NCI-H1694 (cell line): ENCODE measurements at regions not wholly inside any gene's neighbourhood (a gene's known extent, or its start where the extent isn't known, plus 50 kb on each side); places are given as distances from the start of the nearest gene placed in this dataset.
"Not testable (repeated sequence)": the region's sequence is repeated elsewhere in the genome, so short reads cannot be mapped to it uniquely, and the experiment has no call there.

Source experiments
- DNase-seq: peaks from one replicate; lab custom pipeline; 2025; lab: John Stamatoyannopoulos, UW

- no peak for DNase-seq
Observed at GRCh38 chr3:181533811-181534210, 177.9 kb upstream of the SOX2 start.

GRCh38 chr3:181530584-181530983 lies 181.1 kb upstream of the SOX2 start:
- DNase-seq: no peak

GRCh38 chr3:181521831-181522230 lies 189.9 kb upstream of the SOX2 start:
- DNase-seq: no peak

- no peak for DNase-seq
Observed at GRCh38 chr3:181518222-181518621, 193.5 kb upstream of the SOX2 start.

GRCh38 chr3:181512787-181513186 lies 198.9 kb upstream of the SOX2 start:
- no peak for DNase-seq

- DNase-seq: no peak
Observed at GRCh38 chr3:181510500-181510899, 201.2 kb upstream of the SOX2 start.

- no peak for DNase-seq
Observed at GRCh38 chr3:181497358-181497757, 214.4 kb upstream of the SOX2 start.

- DNase-seq: no peak
Observed at GRCh38 chr3:181493423-181493822, 218.3 kb upstream of the SOX2 start.

- no peak for DNase-seq
Observed at GRCh38 chr3:181488536-181488935, 223.2 kb upstream of the SOX2 start.

GRCh38 chr3:181487236-181487978 lies 224.3 kb upstream of the SOX2 start:
- DNase-seq: no peak

GRCh38 chr3:181486141-181486885 lies 225.4 kb upstream of the SOX2 start:
- DNase-seq: no peak

- no peak for DNase-seq
Observed at GRCh38 chr3:181484026-181484425, 227.7 kb upstream of the SOX2 start.

- not testable (repeated sequence) for DNase-seq
Observed at GRCh38 chr3:181475146-181475545, 236.6 kb upstream of the SOX2 start.

- DNase-seq: no peak
Observed at GRCh38 chr3:181470349-181470748, 241.4 kb upstream of the SOX2 start.

- DNase-seq: no peak
Observed at GRCh38 chr3:181464033-181464694, 247.6 kb upstream of the SOX2 start.

- DNase-seq: no peak
Observed at GRCh38 chr3:181461381-181461780, 250.3 kb upstream of the SOX2 start.

- no peak for DNase-seq
Observed at GRCh38 chr3:181459516-181459915, 252.2 kb upstream of the SOX2 start.

- DNase-seq: no peak
Observed at GRCh38 chr3:181458857-181459256, 252.9 kb upstream of the SOX2 start.

GRCh38 chr3:181457756-181458155 lies 254.0 kb upstream of the SOX2 start:
- no peak for DNase-seq

GRCh38 chr3:181457190-181457589 lies 254.5 kb upstream of the SOX2 start:
- no peak for DNase-seq

- no peak for DNase-seq
Observed at GRCh38 chr3:181455276-181455675, 256.4 kb upstream of the SOX2 start.

- DNase-seq: no peak
Observed at GRCh38 chr3:181454451-181455027, 257.2 kb upstream of the SOX2 start.

- no peak for DNase-seq
Observed at GRCh38 chr3:181446741-181447140, 265.0 kb upstream of the SOX2 start.
